GM12875 (cell line): ENCODE measurements at regions not wholly inside any gene's neighbourhood (a gene's known extent, or its start where the extent isn't known, plus 50 kb on each side); places are given as distances from the start of the nearest gene placed in this dataset.

ENCODE experiments used
- H3K4me3 ChIP-seq: one replicate; pipeline ENCODE4 v1.5.1; 2011; ENCODE audit warnings: low read depth, low read length, control low read depth
- CTCF ChIP-seq: IDR thresholded peaks from 2 replicates; pipeline ENCODE4 v1.5.1; 2011; ENCODE audit warnings: low read depth, mild to moderate bottlenecking, control low read depth, inconsistent platforms, low read length, moderate library complexity, borderline replicate concordance; ENCODE audit not compliant: insufficient read depth

GRCh38 chr3:197373096-197373495 lies 74.7 kb upstream of the DLG1 start:
- H3K4me3 ChIP-seq, result no peak overlapping the region

GRCh38 chr3:197372047-197372661 lies 73.7 kb upstream of the DLG1 start:
- H3K4me3 ChIP-seq, result no peak overlapping the region
- no peak for TF ChIP-seq CTCF

More at GRCh38 chr3:197373096-197373495, 74.7 kb upstream of the DLG1 start:
- TF ChIP-seq CTCF, result no peak

- no peak overlapping the region for H3K4me3 ChIP-seq
- no peak for TF ChIP-seq CTCF
Measured at GRCh38 chr3:197371591-197372046, 73.2 kb upstream of the DLG1 start.

GRCh38 chr3:197369545-197369944 lies 71.1 kb upstream of the DLG1 start:
- no peak for TF ChIP-seq CTCF
- no peak overlapping the region for H3K4me3 ChIP-seq

GRCh38 chr3:197368821-197369220 lies 70.4 kb upstream of the DLG1 start:
- H3K4me3 ChIP-seq, result no peak overlapping the region
- no peak for TF ChIP-seq CTCF

- no peak for TF ChIP-seq CTCF
- no peak overlapping the region for H3K4me3 ChIP-seq
Measured at GRCh38 chr3:197368330-197368729, 69.9 kb upstream of the DLG1 start.

GRCh38 chr3:197367081-197367780 lies 68.8 kb upstream of the DLG1 start:
- no peak for TF ChIP-seq CTCF
- H3K4me3 ChIP-seq, result no peak overlapping the region
